ENCODE measurements at regions not wholly inside any gene's neighbourhood (a gene's known extent, or its start where the extent isn't known, plus 50 kb on each side); places are given as distances from the start of the nearest gene placed in this dataset.

GRCh38 chr7:32346253-32346652, 143.9 kb downstream of the LSM5 start:
- Mint-ChIP-seq H3K27ac (no peak overlapping the region), H3K27me3 (no peaks in the 10 kb centered on the region), H3K9me3 (peaks cover 0 to 5% (median 0%) of the 10 kb centered on the region in 8 donors), H3K4me3 (no peak overlapping the region), H3K36me3 (no peaks in the 10 kb centered on the region), H3K4me1 (no peaks in the 10 kb centered on the region)
- Histone ChIP-seq H3K4me3 (ENCODE audit: low read length in 2 of 2) (no peak overlapping the region), H3K27me3 (ENCODE audit: insufficient read depth, low read length) (no peaks in the 10 kb centered on the region), H3K9me3 (ENCODE audit: control insufficient read depth in 1 of 2, low read length in 2 of 2) (no peaks in the 10 kb centered on the region), H3K36me3 (ENCODE audit: insufficient read depth, low read length) (no peaks in the 10 kb centered on the region), H3K4me1 (ENCODE audit: insufficient read depth, low read length) (no peaks in the 10 kb centered on the region), H3K27ac (ENCODE audit: low read depth, low read length) (no peak overlapping the region)
- POLR2A ChIA-PET (ENCODE audit: partially characterized antibody) = no interaction called here
- DNase-seq = no peak
- intact Hi-C loops (cut with micrococcal nuclease) = loop anchor here (5.0 kb wide), 1 partner anchor 1544 kb away; no protein-coding TSS in a partner anchor
- CTCF ChIA-PET (ENCODE audit: partially characterized antibody) = no interaction called here

- Histone ChIP-seq H3K4me3 (ENCODE audit: low read length in 2 of 2) (no peak overlapping the region), H3K27ac (ENCODE audit: low read depth, low read length) (no peak overlapping the region), H3K36me3 (ENCODE audit: insufficient read depth, low read length) (no peaks in the 10 kb centered on the region), H3K9me3 (ENCODE audit: control insufficient read depth in 1 of 2, low read length in 2 of 2) (no peaks in the 10 kb centered on the region), H3K4me1 (ENCODE audit: insufficient read depth, low read length) (no peaks in the 10 kb centered on the region), H3K27me3 (ENCODE audit: insufficient read depth, low read length) (no peaks in the 10 kb centered on the region)
- intact Hi-C loops (cut with micrococcal nuclease) = no loop called here
- Mint-ChIP-seq H3K36me3 (no peaks in the 10 kb centered on the region), H3K27ac (no peak overlapping the region), H3K9me3 (peaks cover 2 to 17% (median 5%) of the 10 kb centered on the region in 8 donors), H3K4me1 (no peaks in the 10 kb centered on the region), H3K4me3 (no peak overlapping the region), H3K27me3 (peaks cover 2 to 6% of the 10 kb centered on the region in 2 donors)
- ChIA-PET CTCF (ENCODE audit: partially characterized antibody) (interaction anchor here (0.6 to 0.7 kb wide), 2 partner anchors 11 to 88 kb away, joined by 3 to 4 read pairs; no protein-coding TSS in a partner anchor), POLR2A (ENCODE audit: partially characterized antibody) (no interaction called here)
- DNase-seq = no peak
Observed at GRCh38 chr7:32336726-32337125, 153.5 kb downstream of the LSM5 start.

GRCh38 chr7:32335107-32335506, 155.1 kb downstream of the LSM5 start:
- peaks cover 2 to 24% (median 10%) of the 10 kb centered on the region in 8 donors for H3K9me3 Mint-ChIP-seq
- Histone ChIP-seq H3K27me3 (ENCODE audit: insufficient read depth, low read length) (no peaks in the 10 kb centered on the region), H3K27ac (ENCODE audit: low read depth, low read length) (no peak overlapping the region), H3K9me3 (ENCODE audit: control insufficient read depth in 1 of 2, low read length in 2 of 2) (no peaks in the 10 kb centered on the region), H3K4me1 (ENCODE audit: insufficient read depth, low read length) (no peaks in the 10 kb centered on the region), H3K4me3 (ENCODE audit: low read length in 2 of 2) (no peak overlapping the region), H3K36me3 (ENCODE audit: insufficient read depth, low read length) (no peaks in the 10 kb centered on the region)
- DNase-seq = no peak
- H3K36me3 Mint-ChIP-seq = no peaks in the 10 kb centered on the region
- H3K27ac Mint-ChIP-seq = no peak overlapping the region
- H3K4me1 Mint-ChIP-seq = no peaks in the 10 kb centered on the region
- intact Hi-C loops (cut with micrococcal nuclease) = no loop called here
- H3K27me3 Mint-ChIP-seq = peaks cover 2 to 6% of the 10 kb centered on the region in 2 donors
- ChIA-PET POLR2A (ENCODE audit: partially characterized antibody) (no interaction called here), CTCF (ENCODE audit: partially characterized antibody) (no interaction called here)
- H3K4me3 Mint-ChIP-seq = no peak overlapping the region

GRCh38 chr7:32330602-32331001, 159.6 kb downstream of the LSM5 start:
- Mint-ChIP-seq H3K27ac (no peak overlapping the region), H3K4me1 (no peaks in the 10 kb centered on the region), H3K9me3 (peaks cover 0 to 24% (median 10%) of the 10 kb centered on the region in 8 donors), H3K4me3 (no peak overlapping the region), H3K36me3 (no peaks in the 10 kb centered on the region), H3K27me3 (no peaks in the 10 kb centered on the region)
- Histone ChIP-seq H3K4me1 (ENCODE audit: insufficient read depth, low read length) (no peaks in the 10 kb centered on the region), H3K36me3 (ENCODE audit: insufficient read depth, low read length) (no peaks in the 10 kb centered on the region), H3K4me3 (ENCODE audit: low read length in 2 of 2) (no peak overlapping the region), H3K27me3 (ENCODE audit: insufficient read depth, low read length) (no peaks in the 10 kb centered on the region), H3K27ac (ENCODE audit: low read depth, low read length) (no peak overlapping the region), H3K9me3 (ENCODE audit: control insufficient read depth in 1 of 2, low read length in 2 of 2) (no peaks in the 10 kb centered on the region)
- CTCF ChIA-PET (ENCODE audit: partially characterized antibody) = no interaction called here
- POLR2A ChIA-PET (ENCODE audit: partially characterized antibody) = no interaction called here
- intact Hi-C loops (cut with micrococcal nuclease) = no loop called here
- DNase-seq = no peak

- Histone ChIP-seq H3K36me3 (ENCODE audit: insufficient read depth, low read length) (no peaks in the 10 kb centered on the region), H3K4me3 (ENCODE audit: low read length in 2 of 2) (no peak overlapping the region), H3K27me3 (ENCODE audit: insufficient read depth, low read length) (no peaks in the 10 kb centered on the region), H3K4me1 (ENCODE audit: insufficient read depth, low read length) (no peaks in the 10 kb centered on the region), H3K9me3 (ENCODE audit: control insufficient read depth in 1 of 2, low read length in 2 of 2) (no peaks in the 10 kb centered on the region), H3K27ac (ENCODE audit: low read depth, low read length) (no peak overlapping the region)
- no peak overlapping the region for H3K4me3 Mint-ChIP-seq
- no peaks in the 10 kb centered on the region for H3K4me1 Mint-ChIP-seq
- no peak overlapping the region for H3K27ac Mint-ChIP-seq
- no peaks in the 10 kb centered on the region for H3K27me3 Mint-ChIP-seq
- no peaks in the 10 kb centered on the region for H3K36me3 Mint-ChIP-seq
- POLR2A ChIA-PET (ENCODE audit: partially characterized antibody) = no interaction called here
- DNase-seq = no peak
- H3K9me3 Mint-ChIP-seq = peaks cover 0 to under 1% (median 0%) of the 10 kb centered on the region in 8 donors
- intact Hi-C loops (cut with micrococcal nuclease) = no loop called here
- CTCF ChIA-PET (ENCODE audit: partially characterized antibody) = no interaction called here
Observed at GRCh38 chr7:32326078-32326477, 164.1 kb downstream of the LSM5 start.

- Histone ChIP-seq H3K36me3 (ENCODE audit: insufficient read depth, low read length) (no peaks in the 10 kb centered on the region), H3K27ac (ENCODE audit: low read depth, low read length) (no peak overlapping the region), H3K27me3 (ENCODE audit: insufficient read depth, low read length) (no peaks in the 10 kb centered on the region), H3K4me3 (ENCODE audit: low read length in 2 of 2) (no peak overlapping the region), H3K9me3 (ENCODE audit: control insufficient read depth in 1 of 2, low read length in 2 of 2) (no peaks in the 10 kb centered on the region), H3K4me1 (ENCODE audit: insufficient read depth, low read length) (no peaks in the 10 kb centered on the region)
- H3K36me3 Mint-ChIP-seq = no peaks in the 10 kb centered on the region
- H3K4me3 Mint-ChIP-seq = no peak overlapping the region
- POLR2A ChIA-PET (ENCODE audit: partially characterized antibody) = no interaction called here
- H3K27me3 Mint-ChIP-seq = no peaks in the 10 kb centered on the region
- intact Hi-C loops (cut with micrococcal nuclease) = no loop called here
- DNase-seq = no peak
- H3K9me3 Mint-ChIP-seq = peaks cover 0 to 2% (median 0%) of the 10 kb centered on the region in 8 donors
- CTCF ChIA-PET (ENCODE audit: partially characterized antibody) = no interaction called here
- H3K27ac Mint-ChIP-seq = no peak overlapping the region
- H3K4me1 Mint-ChIP-seq = no peaks in the 10 kb centered on the region
Observed at GRCh38 chr7:32323712-32324111, 166.5 kb downstream of the LSM5 start.

GRCh38 chr7:32319012-32319382, 171.2 kb downstream of the LSM5 start:
- Mint-ChIP-seq H3K9me3 (peaks cover 0 to 6% (median 0%) of the 10 kb centered on the region in 8 donors), H3K27me3 (peaks cover 0 to 2% of the 10 kb centered on the region in 2 donors), H3K4me1 (no peaks in the 10 kb centered on the region), H3K36me3 (no peaks in the 10 kb centered on the region), H3K4me3 (no peak overlapping the region), H3K27ac (no peak overlapping the region)
- DNase-seq = no peak
- CTCF ChIA-PET (ENCODE audit: partially characterized antibody) = no interaction called here
- H3K36me3 ChIP-seq (ENCODE audit: insufficient read depth, low read length) = no peaks in the 10 kb centered on the region
- POLR2A ChIA-PET (ENCODE audit: partially characterized antibody) = no interaction called here
- intact Hi-C loops (cut with micrococcal nuclease) = no loop called here
- no peaks in the 10 kb centered on the region for H3K9me3 ChIP-seq (ENCODE audit: control insufficient read depth in 1 of 2, low read length in 2 of 2)
- no peak overlapping the region for H3K27ac ChIP-seq (ENCODE audit: low read depth, low read length)
- no peaks in the 10 kb centered on the region for H3K4me1 ChIP-seq (ENCODE audit: insufficient read depth, low read length)
- no peak overlapping the region for H3K4me3 ChIP-seq (ENCODE audit: low read length in 2 of 2)
- no peaks in the 10 kb centered on the region for H3K27me3 ChIP-seq (ENCODE audit: insufficient read depth, low read length)
